ENCODE measurements at regions not wholly inside any gene's neighbourhood (a gene's known extent, or its start where the extent isn't known, plus 50 kb on each side); places are given as distances from the start of the nearest gene placed in this dataset.

DNA sequence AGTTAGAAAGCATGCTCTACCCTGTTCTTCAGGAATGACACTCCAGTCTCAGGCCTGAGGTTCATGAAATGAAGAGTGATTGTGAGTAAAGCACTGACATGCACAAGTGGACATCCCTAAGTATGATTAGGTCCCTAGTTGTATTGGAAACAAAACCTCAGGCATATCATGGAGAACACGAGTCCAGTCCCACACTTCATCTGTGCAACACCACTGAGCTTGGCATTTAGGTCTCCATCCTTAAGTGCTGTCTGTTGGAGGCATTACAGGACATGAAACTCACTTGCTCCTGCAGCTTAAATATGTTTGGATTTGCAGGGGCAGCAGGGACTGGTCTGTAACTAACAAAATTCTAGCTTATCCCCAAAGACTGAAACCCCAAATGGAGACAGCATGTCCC is 250.3 kb upstream of the KLHL29 start:
- no peak for TF ChIP-seq EP300 (IDR thresholded peaks at IDR 0.05)
- TF ChIP-seq, protein P1, sequence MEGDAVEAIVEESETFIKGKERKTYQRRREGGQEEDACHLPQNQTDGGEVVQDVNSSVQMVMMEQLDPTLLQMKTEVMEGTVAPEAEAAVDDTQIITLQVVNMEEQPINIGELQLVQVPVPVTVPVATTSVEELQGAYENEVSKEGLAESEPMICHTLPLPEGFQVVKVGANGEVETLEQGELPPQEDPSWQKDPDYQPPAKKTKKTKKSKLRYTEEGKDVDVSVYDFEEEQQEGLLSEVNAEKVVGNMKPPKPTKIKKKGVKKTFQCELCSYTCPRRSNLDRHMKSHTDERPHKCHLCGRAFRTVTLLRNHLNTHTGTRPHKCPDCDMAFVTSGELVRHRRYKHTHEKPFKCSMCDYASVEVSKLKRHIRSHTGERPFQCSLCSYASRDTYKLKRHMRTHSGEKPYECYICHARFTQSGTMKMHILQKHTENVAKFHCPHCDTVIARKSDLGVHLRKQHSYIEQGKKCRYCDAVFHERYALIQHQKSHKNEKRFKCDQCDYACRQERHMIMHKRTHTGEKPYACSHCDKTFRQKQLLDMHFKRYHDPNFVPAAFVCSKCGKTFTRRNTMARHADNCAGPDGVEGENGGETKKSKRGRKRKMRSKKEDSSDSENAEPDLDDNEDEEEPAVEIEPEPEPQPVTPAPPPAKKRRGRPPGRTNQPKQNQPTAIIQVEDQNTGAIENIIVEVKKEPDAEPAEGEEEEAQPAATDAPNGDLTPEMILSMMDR (IDR thresholded peaks at IDR 0.05) = no peak

Measured in ovary (tissue), 3 donors.